Testis (tissue), 2 donors: ENCODE measurements at regions not wholly inside any gene's neighbourhood (a gene's known extent, or its start where the extent isn't known, plus 50 kb on each side); places are given as distances from the start of the nearest gene placed in this dataset.

ENCODE experiments used
- DNase-seq: peaks from one replicate; pipeline ENCODE4 v3.0.0-alpha.2; 2019
- H3K27ac ChIP-seq, 2 donors: fragments of 200-600 bp; sonication (generic); one replicate each; pipeline ENCODE4 v1.5.1; 2019
- H3K27me3 ChIP-seq: fragments of 200-600 bp; sonication (generic); one replicate; pipeline ENCODE4 v1.5.1; 2019
- H3K36me3 ChIP-seq: fragments of 200-600 bp; sonication (generic); one replicate; pipeline ENCODE4 v1.5.1; 2017; ENCODE audit warnings: low read depth; ENCODE audit errors: missing control alignments
- H3K4me1 ChIP-seq: fragments of 200-600 bp; sonication (generic); one replicate; pipeline ENCODE4 v1.5.1; 2019
- H3K4me3 ChIP-seq, 2 donors: fragments of 200-600 bp; sonication (generic); one replicate each; pipeline ENCODE4 v1.5.1; 2017 to 2019
- H3K9me3 ChIP-seq: fragments of 200-600 bp; sonication (generic); one replicate; pipeline ENCODE4 v1.5.1; 2017
- CTCF ChIP-seq, 3 experiments: fragments of 450-650 bp in 2 of 3; fragments of 200-600 bp in 1 of 3; sonication (generic) in 1 of 3; IDR thresholded peaks; one replicate each; pipeline ENCODE4 v1.5.1; 2016 to 2019; ENCODE audit warnings: antibody characterized with exemption in 3 of 3, mild to moderate bottlenecking in 2 of 3, moderate library complexity in 1 of 3
- POLR2A ChIP-seq: fragments of 450-650 bp; IDR thresholded peaks from one replicate; pipeline ENCODE4 v1.6.1; 2017; ENCODE audit warnings: antibody characterized with exemption, mild to moderate bottlenecking, moderate library complexity
- WGBS, 2 donors: methylation state at CpG; one replicate each; pipeline ENCODE4 v1.1.5; 2018; 5-methylcytosine and 5-hydroxymethylcytosine counted together
- intact Hi-C: fragments of 100-400 bp; cut with DNase I; formaldehyde crosslinking; loops from one replicate; pipeline ENCODE4 v1.15.1; 2023; ENCODE audit warnings: low total_unique reads

GRCh38 chr7:132055336-132056120, 499.1 kb upstream of the PODXL start:
- Histone ChIP-seq H3K4me3 (no peak overlapping the region), H3K27ac (no peak overlapping the region), H3K36me3 (no peaks in the 10 kb centered on the region), H3K9me3 (no peaks in the 10 kb centered on the region), H3K4me1 (no peaks in the 10 kb centered on the region), H3K27me3 (no peaks in the 10 kb centered on the region)
- intact Hi-C loops = no loop called here
- 53 to 62% methylated on average over 9 of the region's 9 CpGs for WGBS, 2 donors
- DNase-seq = no peak
- TF ChIP-seq CTCF (IDR thresholded peaks at IDR 0.05) (no peak), POLR2A (no peak)

GRCh38 chr7:132053871-132054270, 497.4 kb upstream of the PODXL start:
- no peak for DNase-seq
- intact Hi-C loops = no loop called here

GRCh38 chr7:132051311-132051710, 494.9 kb upstream of the PODXL start:
- no peaks in the 10 kb centered on the region for H3K9me3 ChIP-seq
- no peak for DNase-seq
- no peaks in the 10 kb centered on the region for H3K4me1 ChIP-seq
- intact Hi-C loops = no loop called here
- H3K27me3 ChIP-seq = no peaks in the 10 kb centered on the region
- TF ChIP-seq CTCF (IDR thresholded peaks at IDR 0.05) = no peak
- no peak overlapping the region for H3K27ac ChIP-seq
- no peak overlapping the region for H3K4me3 ChIP-seq
- no peaks in the 10 kb centered on the region for H3K36me3 ChIP-seq
- WGBS, 2 donors = 86 to 88% methylated on average over 3 of the region's 3 CpGs

More at GRCh38 chr7:132053871-132054270, 497.4 kb upstream of the PODXL start:
- no peaks in the 10 kb centered on the region for H3K4me1 ChIP-seq
- H3K36me3 ChIP-seq = no peaks in the 10 kb centered on the region
- TF ChIP-seq CTCF (IDR thresholded peaks at IDR 0.05) (no peak), POLR2A (no peak)
- no peak overlapping the region for H3K27ac ChIP-seq
- 78 to 80% methylated on average over 2 of the region's 2 CpGs for WGBS, 2 donors
- no peaks in the 10 kb centered on the region for H3K9me3 ChIP-seq
- no peak overlapping the region for H3K4me3 ChIP-seq
- H3K27me3 ChIP-seq = no peaks in the 10 kb centered on the region

DNA sequence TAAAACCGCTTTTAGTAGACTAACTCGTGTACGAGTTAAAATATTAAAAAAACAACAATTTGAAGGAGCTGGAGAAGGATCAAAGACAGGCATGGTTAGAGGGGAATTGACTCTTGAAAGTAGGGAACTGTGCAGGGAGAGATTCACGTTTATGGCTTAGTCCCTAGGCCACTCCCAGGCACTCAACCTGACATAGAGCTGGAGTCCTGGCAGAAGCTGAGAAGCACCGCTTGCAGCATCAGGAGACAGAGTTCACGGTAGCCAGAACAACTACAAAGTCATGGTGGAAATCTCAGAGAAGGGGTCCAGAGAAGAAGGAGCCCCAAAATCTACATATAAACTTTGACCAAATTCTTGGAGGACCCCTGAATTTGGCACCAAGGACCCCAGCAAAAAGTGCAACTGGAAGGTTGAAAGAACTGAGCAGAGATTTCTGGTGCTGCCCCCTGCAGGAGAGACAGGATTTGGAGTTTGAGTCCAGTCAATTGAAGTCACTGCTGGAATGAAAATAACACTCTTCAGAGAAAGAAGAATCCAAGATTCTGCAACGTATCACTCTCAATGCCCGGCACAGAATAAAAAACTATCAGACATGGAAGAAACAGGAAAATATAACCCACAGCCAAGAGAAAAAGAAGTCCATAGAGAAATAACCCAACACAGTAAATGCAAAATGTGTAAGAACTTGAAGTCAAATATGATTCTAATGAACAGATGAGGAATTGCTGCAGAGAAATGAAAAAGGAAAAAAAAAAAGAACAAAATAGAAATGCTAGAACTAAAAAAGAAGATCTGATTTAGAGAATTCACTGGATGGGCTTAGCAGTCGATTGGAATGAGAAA, 493.3 kb upstream of the PODXL start:
- Histone ChIP-seq H3K4me1 (no peaks in the 10 kb centered on the region), H3K9me3 (no peaks in the 10 kb centered on the region), H3K27me3 (no peaks in the 10 kb centered on the region), H3K27ac (no peak overlapping the region), H3K36me3 (no peaks in the 10 kb centered on the region), H3K4me3 (no peak overlapping the region)
- peak; percentile 24 to 60 (median 31) for TF ChIP-seq CTCF (IDR thresholded peaks at IDR 0.05)
- TF ChIP-seq POLR2A = no peak
- DNase-seq = peak; percentile 77
- intact Hi-C loops = no loop called here
- whole genome bisulfite sequencing, 2 donors = 54 to 62% methylated on average over 9 of the region's 9 CpGs
